Glutamatergic neuron (in vitro differentiated cells): ENCODE measurements at regions not wholly inside any gene's neighbourhood (a gene's known extent, or its start where the extent isn't known, plus 50 kb on each side); places are given as distances from the start of the nearest gene placed in this dataset.

Source experiments
- DNase-seq: peaks from one replicate; pipeline ENCODE4 v3.0.0; 2022
- H3K27ac Mint-ChIP-seq: one replicate; pipeline ENCODE4 v1.8.0; 2020; ENCODE audit warnings: mild to moderate bottlenecking, mixed read lengths, inconsistent platforms; ENCODE audit not compliant: unreplicated experiment
- H3K27me3 Mint-ChIP-seq: one replicate; pipeline ENCODE4 v1.8.0; 2020; ENCODE audit warnings: mild to moderate bottlenecking, moderate library complexity, mixed read lengths, inconsistent platforms; ENCODE audit not compliant: unreplicated experiment
- H3K36me3 Mint-ChIP-seq: one replicate; pipeline ENCODE4 v1.8.0; 2020; ENCODE audit warnings: mild to moderate bottlenecking, mixed read lengths, inconsistent platforms; ENCODE audit not compliant: unreplicated experiment
- H3K4me1 Mint-ChIP-seq: one replicate; pipeline ENCODE4 v1.8.0; 2020; ENCODE audit warnings: mild to moderate bottlenecking, low read depth, mixed read lengths, inconsistent platforms; ENCODE audit not compliant: unreplicated experiment
- H3K4me3 Mint-ChIP-seq: one replicate; pipeline ENCODE4 v1.8.0; 2020; ENCODE audit warnings: mild to moderate bottlenecking, mixed read lengths, inconsistent platforms; ENCODE audit not compliant: unreplicated experiment
- H3K9me3 Mint-ChIP-seq: one replicate; pipeline ENCODE4 v1.8.0; 2020; ENCODE audit warnings: mild to moderate bottlenecking, moderate library complexity, mixed read lengths, inconsistent platforms; ENCODE audit not compliant: unreplicated experiment
- TF ChIP-seq, protein P1 (sequence below): fragments of 200-600 bp; sonication (generic); IDR thresholded peaks from one replicate; pipeline ENCODE4 v1.5.0; 2021; ENCODE audit not compliant: partially characterized antibody, unreplicated experiment

DNA sequence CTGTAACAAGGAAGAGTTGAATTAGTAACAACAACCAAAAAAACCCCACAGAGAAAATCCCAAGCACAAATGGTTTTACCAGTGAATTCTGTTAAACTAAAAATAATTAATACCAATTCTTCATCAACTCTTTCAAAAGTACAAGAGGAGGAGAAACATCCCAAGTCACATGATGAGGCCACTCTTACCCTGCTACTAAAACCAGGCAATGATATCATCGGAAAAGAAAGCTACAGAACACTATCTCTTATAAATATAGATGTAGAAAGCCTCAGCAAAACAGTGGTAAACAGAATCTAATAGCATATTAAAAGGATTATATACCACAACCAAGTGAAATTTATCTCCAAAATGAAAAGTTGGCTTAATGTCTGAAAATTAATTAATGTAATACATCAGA lies 168.1 kb upstream of the SLCO3A1 start:
- Mint-ChIP-seq H3K9me3 (no peaks in the 10 kb centered on the region), H3K4me3 (no peak overlapping the region), H3K27me3 (no peaks in the 10 kb centered on the region), H3K36me3 (no peaks in the 10 kb centered on the region), H3K4me1 (peaks cover 1% of the 10 kb centered on the region), H3K27ac (no peak overlapping the region)
- TF ChIP-seq, protein P1, sequence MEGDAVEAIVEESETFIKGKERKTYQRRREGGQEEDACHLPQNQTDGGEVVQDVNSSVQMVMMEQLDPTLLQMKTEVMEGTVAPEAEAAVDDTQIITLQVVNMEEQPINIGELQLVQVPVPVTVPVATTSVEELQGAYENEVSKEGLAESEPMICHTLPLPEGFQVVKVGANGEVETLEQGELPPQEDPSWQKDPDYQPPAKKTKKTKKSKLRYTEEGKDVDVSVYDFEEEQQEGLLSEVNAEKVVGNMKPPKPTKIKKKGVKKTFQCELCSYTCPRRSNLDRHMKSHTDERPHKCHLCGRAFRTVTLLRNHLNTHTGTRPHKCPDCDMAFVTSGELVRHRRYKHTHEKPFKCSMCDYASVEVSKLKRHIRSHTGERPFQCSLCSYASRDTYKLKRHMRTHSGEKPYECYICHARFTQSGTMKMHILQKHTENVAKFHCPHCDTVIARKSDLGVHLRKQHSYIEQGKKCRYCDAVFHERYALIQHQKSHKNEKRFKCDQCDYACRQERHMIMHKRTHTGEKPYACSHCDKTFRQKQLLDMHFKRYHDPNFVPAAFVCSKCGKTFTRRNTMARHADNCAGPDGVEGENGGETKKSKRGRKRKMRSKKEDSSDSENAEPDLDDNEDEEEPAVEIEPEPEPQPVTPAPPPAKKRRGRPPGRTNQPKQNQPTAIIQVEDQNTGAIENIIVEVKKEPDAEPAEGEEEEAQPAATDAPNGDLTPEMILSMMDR, result no peak
- DNase-seq, result no peak

DNA sequence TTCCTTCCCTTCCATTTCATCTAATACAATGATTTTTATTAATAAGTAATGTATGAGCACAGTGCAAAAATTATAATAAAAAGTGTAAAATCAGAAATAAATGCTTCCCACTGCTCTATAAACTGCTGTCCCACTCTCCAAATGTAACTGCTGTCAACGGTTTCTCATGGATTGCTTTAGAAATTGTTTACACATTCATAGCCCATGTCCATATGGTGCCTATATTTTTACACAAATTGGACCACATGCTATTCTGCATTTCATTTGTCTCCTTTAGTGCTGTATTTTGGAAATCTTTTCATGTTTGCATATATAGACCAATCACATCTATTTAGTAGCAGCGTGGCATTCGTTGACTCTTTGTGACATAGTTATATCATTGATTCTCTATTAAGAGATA lies 164.7 kb upstream of the SLCO3A1 start:
- H3K27me3 Mint-ChIP-seq, result no peaks in the 10 kb centered on the region
- DNase-seq, result no peak
- TF ChIP-seq, protein P1, result no peak
- H3K27ac Mint-ChIP-seq, result no peak overlapping the region
- no peaks in the 10 kb centered on the region for H3K36me3 Mint-ChIP-seq
- no peaks in the 10 kb centered on the region for H3K4me1 Mint-ChIP-seq
- no peak overlapping the region for H3K4me3 Mint-ChIP-seq
- H3K9me3 Mint-ChIP-seq, result no peaks in the 10 kb centered on the region

DNA sequence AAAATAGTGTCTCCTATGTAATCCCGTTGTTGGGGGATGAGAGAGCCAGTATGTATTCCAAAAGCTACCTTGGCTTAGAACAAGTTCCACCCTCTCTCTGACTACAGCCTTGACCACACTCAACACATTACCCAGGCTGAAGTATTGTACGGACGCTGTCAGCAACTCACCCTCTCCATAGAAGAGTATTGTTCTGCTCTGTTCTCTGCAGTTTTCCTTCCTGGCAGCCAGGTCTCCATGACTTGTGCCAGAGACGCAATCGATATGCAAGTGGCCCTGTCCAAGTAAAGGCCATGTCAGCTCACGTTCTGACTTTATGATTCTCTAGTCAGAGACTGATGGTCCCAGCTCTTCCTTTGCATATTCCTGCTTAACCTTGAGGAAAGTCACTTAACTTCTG lies 164.1 kb upstream of the SLCO3A1 start:
- TF ChIP-seq, protein P1, result no peak

DNA sequence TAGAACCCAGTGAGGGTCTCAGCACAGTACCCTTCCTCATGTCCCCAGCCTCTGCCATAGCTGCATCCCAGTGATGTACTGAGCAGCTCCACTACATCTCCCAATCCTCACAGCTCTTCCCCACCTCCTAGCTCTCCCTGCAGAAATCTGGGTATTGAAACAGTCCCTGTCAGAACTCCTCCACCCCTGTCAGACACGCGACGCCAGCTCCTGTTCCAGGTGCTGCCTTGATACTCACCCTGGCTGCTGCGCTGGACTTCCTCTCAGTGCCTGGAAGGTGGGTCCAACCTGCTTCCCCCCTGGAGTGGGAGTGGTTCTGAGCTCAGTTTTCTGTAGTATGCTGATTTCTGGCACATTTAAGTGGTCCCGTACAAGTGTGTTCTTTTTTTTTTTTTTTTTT lies 160.9 kb upstream of the SLCO3A1 start:
- no peaks in the 10 kb centered on the region for H3K27me3 Mint-ChIP-seq
- H3K4me1 Mint-ChIP-seq, result no peaks in the 10 kb centered on the region
- H3K27ac Mint-ChIP-seq, result no peak overlapping the region
- no peaks in the 10 kb centered on the region for H3K9me3 Mint-ChIP-seq
- TF ChIP-seq, protein P1, result no peak
- H3K4me3 Mint-ChIP-seq, result no peak overlapping the region
- no peaks in the 10 kb centered on the region for H3K36me3 Mint-ChIP-seq
- no peak for DNase-seq

More for the DNA sequence above, 164.1 kb upstream of the SLCO3A1 start:
- H3K4me1 Mint-ChIP-seq, result no peaks in the 10 kb centered on the region
- no peak overlapping the region for H3K27ac Mint-ChIP-seq
- no peaks in the 10 kb centered on the region for H3K36me3 Mint-ChIP-seq
- H3K27me3 Mint-ChIP-seq, result no peaks in the 10 kb centered on the region
- no peaks in the 10 kb centered on the region for H3K9me3 Mint-ChIP-seq
- no peak for DNase-seq
- H3K4me3 Mint-ChIP-seq, result no peak overlapping the region

DNA sequence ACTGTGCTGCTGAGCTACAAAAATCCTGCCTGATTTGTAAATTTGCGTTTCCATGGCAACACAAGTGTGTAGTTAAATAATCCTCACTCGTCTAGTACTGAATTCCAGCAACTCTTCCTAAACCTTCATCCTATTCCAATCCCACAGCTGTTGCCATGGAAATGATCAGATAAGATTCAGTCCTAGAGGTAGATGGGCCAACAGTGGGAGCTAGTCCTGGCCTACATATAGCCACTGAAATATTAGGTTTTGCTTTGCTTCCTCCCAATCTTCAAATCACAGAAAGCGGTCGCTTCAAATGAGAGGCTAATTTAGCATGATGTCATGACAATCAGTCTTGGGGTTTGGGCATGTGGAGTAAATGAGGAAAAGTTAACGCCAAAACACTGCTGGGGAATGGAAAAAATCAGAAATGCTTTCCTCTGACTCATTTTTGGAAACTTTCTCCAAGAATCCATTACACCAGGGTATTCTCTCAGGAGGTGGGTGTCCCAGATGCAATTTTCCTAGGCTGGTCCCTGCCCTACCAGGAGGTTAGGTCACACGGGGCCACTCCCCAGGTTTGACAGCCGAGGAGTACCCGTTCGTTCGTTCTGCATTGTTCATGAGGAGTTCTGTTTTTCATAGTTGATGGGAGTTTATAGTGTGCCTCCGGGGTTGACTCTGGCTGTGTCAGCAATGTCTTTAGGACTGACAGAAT lies 159.2 kb upstream of the SLCO3A1 start:
- no peaks in the 10 kb centered on the region for H3K27me3 Mint-ChIP-seq
- no peak for DNase-seq
- no peak overlapping the region for H3K27ac Mint-ChIP-seq
- no peak overlapping the region for H3K4me3 Mint-ChIP-seq
- H3K4me1 Mint-ChIP-seq, result no peaks in the 10 kb centered on the region
- TF ChIP-seq, protein P1, result no peak
- H3K36me3 Mint-ChIP-seq, result no peaks in the 10 kb centered on the region
- H3K9me3 Mint-ChIP-seq, result no peaks in the 10 kb centered on the region
